Left colon (tissue), 2 donors: ENCODE measurements at regions not wholly inside any gene's neighbourhood (a gene's known extent, or its start where the extent isn't known, plus 50 kb on each side); places are given as distances from the start of the nearest gene placed in this dataset.
"Not testable (repeated sequence)": the region's sequence is repeated elsewhere in the genome, so short reads cannot be mapped to it uniquely, and the experiment has no call there.

Experiments used
- ATAC-seq: fragments of 200-7000 bp; cut with Tn5 transposase; one replicate; pipeline ENCODE4 v1.9.1; 2020; ENCODE audit warnings: mild to moderate bottlenecking, moderate library complexity
- DNase-seq, 2 donors: peaks; one replicate each; pipeline ENCODE4 v3.0.0-alpha.2; 2020
- intact Hi-C, 2 donors: fragments of 100-400 bp; cut with DNase I in 1 of 2; cut with micrococcal nuclease in 1 of 2; formaldehyde crosslinking; loops; one replicate each; pipeline versions ENCODE4 v1.11.2 to v1.14.0; 2022; cut with DNase I, micrococcal nuclease
- donor health status: DM: no; HTN: no; CAD: no.
- donor health status: DM: yes; HTN: yes; CAD: no.

- intact Hi-C loops: no loop called here
- DNase-seq (no peak), ATAC-seq (no peak)
Observed at GRCh38 chr11:24093375-24093774, 403.5 kb upstream of the LUZP2 start.

- ATAC-seq: no peak
- no peak for DNase-seq
- intact Hi-C loops: no loop called here
Observed at GRCh38 chr11:24108609-24109008, 388.2 kb upstream of the LUZP2 start.

- intact Hi-C loops: no loop called here
- ATAC-seq (no peak), DNase-seq (no peak)
Observed at GRCh38 chr11:24122291-24122690, 374.6 kb upstream of the LUZP2 start.

- intact Hi-C loops: no loop called here
Observed at GRCh38 chr11:24124876-24125275, 372.0 kb upstream of the LUZP2 start.

GRCh38 chr11:24131698-24132097 is 365.2 kb upstream of the LUZP2 start:
- ATAC-seq (no peak), DNase-seq (no peak)
- intact Hi-C loops: no loop called here

More at GRCh38 chr11:24124876-24125275, 372.0 kb upstream of the LUZP2 start:
- no peak for DNase-seq
- ATAC-seq: no peak

GRCh38 chr11:24132471-24132870 is 364.4 kb upstream of the LUZP2 start:
- ATAC-seq (no peak), DNase-seq (no peak)
- intact Hi-C loops: no loop called here

- intact Hi-C loops: no loop called here
- ATAC-seq: peak; percentile 32
- DNase-seq: no peak
Observed at GRCh38 chr11:24134879-24135589, 361.8 kb upstream of the LUZP2 start.

- ATAC-seq (no peak), DNase-seq (no peak)
- intact Hi-C loops: no loop called here
Observed at GRCh38 chr11:24142062-24142461, 354.8 kb upstream of the LUZP2 start.

- ATAC-seq (no peak), DNase-seq (no peak)
- intact Hi-C loops: no loop called here
Observed at GRCh38 chr11:24145411-24145810, 351.4 kb upstream of the LUZP2 start.

GRCh38 chr11:24153337-24153736 is 343.5 kb upstream of the LUZP2 start:
- ATAC-seq (no peak), DNase-seq (no peak)
- intact Hi-C loops: no loop called here

- no peak for ATAC-seq
- intact Hi-C loops: no loop called here
Observed at GRCh38 chr11:24155792-24156191, 341.1 kb upstream of the LUZP2 start.

GRCh38 chr11:24157316-24157715 is 339.5 kb upstream of the LUZP2 start:
- intact Hi-C loops: no loop called here
- no peak for ATAC-seq
- no peak for DNase-seq

More at GRCh38 chr11:24155792-24156191, 341.1 kb upstream of the LUZP2 start:
- no peak for DNase-seq

- ATAC-seq: no peak
- intact Hi-C loops: no loop called here
Observed at GRCh38 chr11:24161587-24161986, 335.3 kb upstream of the LUZP2 start.

GRCh38 chr11:24163146-24163545 is 333.7 kb upstream of the LUZP2 start:
- intact Hi-C loops: no loop called here
- ATAC-seq: no peak
- no peak for DNase-seq

More at GRCh38 chr11:24161587-24161986, 335.3 kb upstream of the LUZP2 start:
- DNase-seq: no peak

- ATAC-seq (no peak), DNase-seq (no peak)
- intact Hi-C loops: no loop called here
Observed at GRCh38 chr11:24163841-24164240, 333.0 kb upstream of the LUZP2 start.

GRCh38 chr11:24171869-24172268 is 325.0 kb upstream of the LUZP2 start:
- intact Hi-C loops: no loop called here
- ATAC-seq: no peak

GRCh38 chr11:24181395-24182047 is 315.3 kb upstream of the LUZP2 start:
- no peak for DNase-seq
- intact Hi-C loops: no loop called here
- no peak for ATAC-seq

More at GRCh38 chr11:24171869-24172268, 325.0 kb upstream of the LUZP2 start:
- no peak for DNase-seq

- DNase-seq, ATAC-seq, intact Hi-C loops: not testable (repeated sequence)
Observed at GRCh38 chr11:24185535-24185934, 311.3 kb upstream of the LUZP2 start.

- intact Hi-C loops: no loop called here
- ATAC-seq: no peak
Observed at GRCh38 chr11:24196733-24197132, 300.1 kb upstream of the LUZP2 start.

GRCh38 chr11:24198481-24198880 is 298.4 kb upstream of the LUZP2 start:
- ATAC-seq (no peak), DNase-seq (no peak)
- intact Hi-C loops: no loop called here

More at GRCh38 chr11:24196733-24197132, 300.1 kb upstream of the LUZP2 start:
- no peak for DNase-seq
